SK-N-SH (cell line): ENCODE measurements at regions not wholly inside any gene's neighbourhood (a gene's known extent, or its start where the extent isn't known, plus 50 kb on each side); places are given as distances from the start of the nearest gene placed in this dataset.

ENCODE experiments used
- CTCF ChIA-PET: fragments of 300-600, 350-600 bp; formaldehyde crosslinking; extraction: SDS; loops from one replicate; lab custom pipeline; 2021; lab: Yijun Ruan, JAX
- POLR2A ChIA-PET: fragments of 350-600 bp; sonication (Branson Sonifier 250); formaldehyde crosslinking; extraction: SDS; loops from one replicate; lab custom pipeline; 2020; ENCODE audit warnings: antibody characterized with exemption, inconsistent platforms; lab: Yijun Ruan, JAX
- DNase-seq: peaks from one replicate; pipeline ENCODE4 v3.0.0; 2012
- H2AFZ ChIP-seq: fragments of 200-600 bp; sonication (generic); 2 replicates; pipeline ENCODE4 v1.8.1; 2016; ENCODE audit warnings: antibody characterized with exemption, mild to moderate bottlenecking, low read depth
- H3F3A ChIP-seq: fragments of 200-600 bp; sonication (generic); replicated peaks from 2 replicates; pipeline ENCODE3; 2016; ENCODE audit warnings: antibody characterized with exemption, mild to moderate bottlenecking; ENCODE audit not compliant: insufficient read depth
- H3K27ac ChIP-seq, 2 experiments: fragments of 200-500 bp in 1 of 2; fragments of 200-600 bp in 1 of 2; sonication (Bioruptor generic) in 1 of 2; sonication (generic), shearing (Covaris generic) in 1 of 2; 2 replicates each; pipeline versions ENCODE4 v1.5.1 to v1.6.1; 2014 to 2016; ENCODE audit warnings: low read depth in 2 of 2, inconsistent platforms in 1 of 2, low read length in 1 of 2, mild to moderate bottlenecking in 1 of 2, mixed read lengths in 1 of 2
- H3K27me3 ChIP-seq: fragments of 200-600 bp; sonication (generic), shearing (Covaris generic); 2 replicates; pipeline ENCODE4 v1.6.1; 2016; ENCODE audit warnings: mixed run types; ENCODE audit not compliant: insufficient read depth
- H3K36me3 ChIP-seq, 2 experiments: fragments of 200-500 bp in 1 of 2; fragments of 200-600 bp in 1 of 2; sonication (Bioruptor generic) in 1 of 2; sonication (generic) in 1 of 2; replicated peaks in 1 of 2; 2 replicates each; pipeline versions ENCODE3 to v1.5.1; 2014 to 2016; ENCODE audit warnings: low read length in 1 of 2, mild to moderate bottlenecking in 1 of 2; ENCODE audit not compliant: insufficient read depth in 2 of 2, control insufficient read depth in 1 of 2
- H3K4me1 ChIP-seq, 2 experiments: fragments of 200-500 bp in 1 of 2; fragments of 200-600 bp in 1 of 2; sonication (Bioruptor generic) in 1 of 2; sonication (generic), shearing (Covaris generic) in 1 of 2; 2 replicates each; pipeline versions ENCODE4 v1.5.1 to v1.6.1; 2014 to 2016; ENCODE audit warnings: low read depth in 1 of 2, low read length in 1 of 2, mixed run types in 1 of 2; ENCODE audit not compliant: insufficient read depth in 2 of 2, control insufficient read depth in 1 of 2
- H3K4me2 ChIP-seq: fragments of 200-600 bp; sonication (generic), shearing (Covaris generic); 2 replicates; pipeline ENCODE4 v1.6.1; 2017; ENCODE audit warnings: mixed run types
- H3K4me3 ChIP-seq, 2 experiments: fragments of 200-500 bp in 1 of 2; fragments of 200-600 bp in 1 of 2; sonication (Bioruptor generic) in 1 of 2; sonication (generic), shearing (Covaris generic) in 1 of 2; 2 replicates each; pipeline versions ENCODE4 v1.5.1 to v1.8.1; 2014 to 2016; ENCODE audit warnings: low read depth in 2 of 2, inconsistent platforms in 1 of 2, low read length in 1 of 2, mild to moderate bottlenecking in 1 of 2, mixed read lengths in 1 of 2, moderate library complexity in 1 of 2
- H3K79me2 ChIP-seq: fragments of 200-600 bp; sonication (generic); 2 replicates; pipeline ENCODE4 v1.8.1; 2017; ENCODE audit warnings: mild to moderate bottlenecking; ENCODE audit not compliant: insufficient read depth
- H3K9ac ChIP-seq: fragments of 200-600 bp; sonication (generic); 2 replicates; pipeline ENCODE4 v1.6.1; 2017; ENCODE audit warnings: mixed run types
- H3K9me2 ChIP-seq: fragments of 200-600 bp; sonication (generic); 2 replicates; pipeline ENCODE4 v1.6.1; 2017; ENCODE audit warnings: mixed run types
- H3K9me3 ChIP-seq: fragments of 200-600 bp; sonication (generic); 2 replicates; pipeline ENCODE4 v1.6.1; 2017; ENCODE audit warnings: mixed run types, mild to moderate bottlenecking, moderate library complexity
- H4K20me1 ChIP-seq: fragments of 200-600 bp; sonication (generic); 2 replicates; pipeline ENCODE4 v1.6.1; 2017; ENCODE audit warnings: mild to moderate bottlenecking, mixed run types; ENCODE audit not compliant: insufficient read depth
- CHD2 ChIP-seq: fragments of 150-350 bp; IDR thresholded peaks from 2 replicates; pipeline ENCODE4 v1.6.1; 2018; ENCODE audit warnings: low read length; ENCODE audit not compliant: partially characterized antibody
- ELF1 ChIP-seq: IDR thresholded peaks from 2 replicates; pipeline ENCODE4 v1.4.0; 2012
- EP300 ChIP-seq, 2 experiments: IDR thresholded peaks; 2 replicates each; pipeline versions ENCODE4 v1.4.0 to v1.6.1; 2012; ENCODE audit warnings: borderline replicate concordance in 1 of 2, low read depth in 1 of 2, low read length in 1 of 2
- EZH2phosphoT487 ChIP-seq: fragments of 200-600 bp; sonication (generic); IDR thresholded peaks from 2 replicates; pipeline ENCODE4 v1.6.1; 2017; ENCODE audit warnings: low read depth, mixed run types, mild to moderate bottlenecking, antibody characterized with exemption, moderate library complexity, borderline replicate concordance
- GABPA ChIP-seq: IDR thresholded peaks from 2 replicates; pipeline ENCODE4 v1.4.0; 2012; ENCODE audit warnings: low read depth, mild to moderate bottlenecking
- GATA2 ChIP-seq: sonication (generic); formaldehyde crosslinking; IDR thresholded peaks from 2 replicates; pipeline ENCODE4 v1.5.0; 2020; ENCODE audit warnings: mild to moderate bottlenecking, missing genetic modification reagents
- JUND ChIP-seq: IDR thresholded peaks from 2 replicates; pipeline ENCODE4 v1.4.0; 2012
- MXI1 ChIP-seq: IDR thresholded peaks from 2 replicates; pipeline ENCODE4 v1.6.1; 2012; ENCODE audit warnings: mild to moderate bottlenecking, low read depth, low read length, improper control_type of control experiment
- NRF1 ChIP-seq: IDR thresholded peaks from 2 replicates; pipeline ENCODE4 v1.6.1; 2012; ENCODE audit warnings: low read depth, mild to moderate bottlenecking, low read length
- RAD21 ChIP-seq: IDR thresholded peaks from 2 replicates; pipeline ENCODE4 v1.6.1; 2012; ENCODE audit warnings: mild to moderate bottlenecking, low read length
- RCOR1 ChIP-seq: fragments of 150-350 bp; IDR thresholded peaks from 2 replicates; pipeline ENCODE4 v1.6.1; 2017; ENCODE audit warnings: antibody characterized with exemption, low read length
- RXRA ChIP-seq: IDR thresholded peaks from 2 replicates; pipeline ENCODE4 v1.4.0; 2012; ENCODE audit warnings: low read depth, mild to moderate bottlenecking, borderline replicate concordance
- SIN3A ChIP-seq: IDR thresholded peaks from 2 replicates; pipeline ENCODE4 v1.6.1; 2012; ENCODE audit warnings: low read depth, mild to moderate bottlenecking, low read length, moderate library complexity, borderline replicate concordance
- SMC3 ChIP-seq: IDR thresholded peaks from 2 replicates; pipeline ENCODE4 v1.6.1; 2012; ENCODE audit warnings: low read depth, low read length, improper control_type of control experiment
- TAF1 ChIP-seq: IDR thresholded peaks from 2 replicates; pipeline ENCODE4 v1.6.1; 2012; ENCODE audit warnings: low read depth, mild to moderate bottlenecking, low read length, moderate library complexity, borderline replicate concordance
- TCF12 ChIP-seq: IDR thresholded peaks from 2 replicates; pipeline ENCODE4 v1.4.0; 2012
- TEAD4 ChIP-seq: IDR thresholded peaks from 2 replicates; pipeline ENCODE4 v1.4.0; 2012; ENCODE audit warnings: mild to moderate bottlenecking, borderline replicate concordance; ENCODE audit not compliant: insufficient read depth
- WGBS: methylation state at CpG from one replicate; pipeline ENCODE4 v1.1.6; 2017; ENCODE audit warnings: low lambda C conversion rate; 5-methylcytosine and 5-hydroxymethylcytosine counted together
- TF ChIP-seq, protein P1 (sequence below): fragments of 200-600 bp; sonication (generic); IDR thresholded peaks from 2 replicates; pipeline ENCODE4 v1.6.1; 2017; ENCODE audit warnings: antibody characterized with exemption, mild to moderate bottlenecking, moderate library complexity
- TF ChIP-seq, protein P2 (sequence below): IDR thresholded peaks from 2 replicates; pipeline ENCODE4 v1.4.0; 2012; ENCODE audit warnings: low read depth
- TF ChIP-seq, protein P3 (sequence below): IDR thresholded peaks from 2 replicates; pipeline ENCODE4 v1.4.0; 2012; ENCODE audit warnings: low read depth, borderline replicate concordance
- TF ChIP-seq, protein P4 (sequence below): IDR thresholded peaks from 2 replicates; pipeline ENCODE4 v1.4.0; 2012; ENCODE audit warnings: low read depth, borderline replicate concordance
- TF ChIP-seq, protein P5 (sequence below): fragments of 150-350 bp; IDR thresholded peaks from 2 replicates; pipeline ENCODE4 v1.6.1; 2017; ENCODE audit warnings: antibody characterized with exemption, low read length, low read depth, borderline replicate concordance

DNA sequence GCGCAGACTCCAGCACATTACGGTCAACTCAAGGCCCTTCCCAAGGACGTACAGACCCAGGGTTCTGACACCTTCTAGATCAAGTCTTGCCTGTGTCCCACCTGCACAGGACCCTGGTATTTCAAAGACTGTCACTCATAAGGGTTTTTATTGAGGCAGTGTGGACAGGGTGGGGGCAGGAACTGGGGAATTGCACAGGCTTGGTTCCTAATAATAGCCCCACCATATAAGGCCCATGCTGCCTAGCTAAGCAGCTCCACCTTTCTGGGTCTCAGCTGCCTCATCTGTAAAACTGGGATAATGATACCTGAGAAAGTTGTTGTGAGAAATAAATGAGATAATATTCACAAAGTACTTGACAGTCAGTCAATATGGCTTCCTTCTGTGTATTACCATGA, 55.3 kb upstream of the PUM1 start:
- Histone ChIP-seq H3K27me3 (no peaks in the 10 kb centered on the region), H3F3A (no peaks in the 10 kb centered on the region), H3K79me2 (no peaks in the 10 kb centered on the region), H2AFZ (no peak overlapping the region), H3K9me3 (no peaks in the 10 kb centered on the region), H3K4me1 (peaks cover 0 to 3% of the 10 kb centered on the region in 2 experiments; a peak in 1 of 4 replicates), H3K4me3 (no peak overlapping the region), H3K4me2 (no peak overlapping the region), H3K9ac (no peak overlapping the region), H3K9me2 (no peaks in the 10 kb centered on the region), H3K36me3 (no peaks in the 10 kb centered on the region), H4K20me1 (no peaks in the 10 kb centered on the region), H3K27ac (no peak overlapping the region)
- WGBS: 79% methylated on average over 3 of the region's 3 CpGs
- no peak for TF ChIP-seq GABPA
- no peak for TF ChIP-seq SIN3A
- no peak for TF ChIP-seq RCOR1
- no peak for TF ChIP-seq NRF1
- TF ChIP-seq, protein P1, sequence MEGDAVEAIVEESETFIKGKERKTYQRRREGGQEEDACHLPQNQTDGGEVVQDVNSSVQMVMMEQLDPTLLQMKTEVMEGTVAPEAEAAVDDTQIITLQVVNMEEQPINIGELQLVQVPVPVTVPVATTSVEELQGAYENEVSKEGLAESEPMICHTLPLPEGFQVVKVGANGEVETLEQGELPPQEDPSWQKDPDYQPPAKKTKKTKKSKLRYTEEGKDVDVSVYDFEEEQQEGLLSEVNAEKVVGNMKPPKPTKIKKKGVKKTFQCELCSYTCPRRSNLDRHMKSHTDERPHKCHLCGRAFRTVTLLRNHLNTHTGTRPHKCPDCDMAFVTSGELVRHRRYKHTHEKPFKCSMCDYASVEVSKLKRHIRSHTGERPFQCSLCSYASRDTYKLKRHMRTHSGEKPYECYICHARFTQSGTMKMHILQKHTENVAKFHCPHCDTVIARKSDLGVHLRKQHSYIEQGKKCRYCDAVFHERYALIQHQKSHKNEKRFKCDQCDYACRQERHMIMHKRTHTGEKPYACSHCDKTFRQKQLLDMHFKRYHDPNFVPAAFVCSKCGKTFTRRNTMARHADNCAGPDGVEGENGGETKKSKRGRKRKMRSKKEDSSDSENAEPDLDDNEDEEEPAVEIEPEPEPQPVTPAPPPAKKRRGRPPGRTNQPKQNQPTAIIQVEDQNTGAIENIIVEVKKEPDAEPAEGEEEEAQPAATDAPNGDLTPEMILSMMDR: no peak
- TF ChIP-seq TAF1: no peak
- no peak for TF ChIP-seq ELF1
- TF ChIP-seq RAD21: no peak
- TF ChIP-seq CHD2: no peak
- TF ChIP-seq MXI1: no peak
- no peak for TF ChIP-seq RXRA
- no peak for TF ChIP-seq EP300 (IDR thresholded peaks at IDR 0.05; ENCODE audit: borderline replicate concordance in 1 of 2, low read depth in 1 of 2, low read length in 1 of 2)
- TF ChIP-seq, protein P2, sequence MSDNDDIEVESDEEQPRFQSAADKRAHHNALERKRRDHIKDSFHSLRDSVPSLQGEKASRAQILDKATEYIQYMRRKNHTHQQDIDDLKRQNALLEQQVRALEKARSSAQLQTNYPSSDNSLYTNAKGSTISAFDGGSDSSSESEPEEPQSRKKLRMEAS: no peak
- TF ChIP-seq, protein P3, sequence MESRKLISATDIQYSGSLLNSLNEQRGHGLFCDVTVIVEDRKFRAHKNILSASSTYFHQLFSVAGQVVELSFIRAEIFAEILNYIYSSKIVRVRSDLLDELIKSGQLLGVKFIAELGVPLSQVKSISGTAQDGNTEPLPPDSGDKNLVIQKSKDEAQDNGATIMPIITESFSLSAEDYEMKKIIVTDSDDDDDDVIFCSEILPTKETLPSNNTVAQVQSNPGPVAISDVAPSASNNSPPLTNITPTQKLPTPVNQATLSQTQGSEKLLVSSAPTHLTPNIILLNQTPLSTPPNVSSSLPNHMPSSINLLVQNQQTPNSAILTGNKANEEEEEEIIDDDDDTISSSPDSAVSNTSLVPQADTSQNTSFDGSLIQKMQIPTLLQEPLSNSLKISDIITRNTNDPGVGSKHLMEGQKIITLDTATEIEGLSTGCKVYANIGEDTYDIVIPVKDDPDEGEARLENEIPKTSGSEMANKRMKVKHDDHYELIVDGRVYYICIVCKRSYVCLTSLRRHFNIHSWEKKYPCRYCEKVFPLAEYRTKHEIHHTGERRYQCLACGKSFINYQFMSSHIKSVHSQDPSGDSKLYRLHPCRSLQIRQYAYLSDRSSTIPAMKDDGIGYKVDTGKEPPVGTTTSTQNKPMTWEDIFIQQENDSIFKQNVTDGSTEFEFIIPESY: no peak
- POLR2A ChIA-PET: no interaction called here
- CTCF ChIA-PET: no interaction called here
- no peak for DNase-seq

DNA sequence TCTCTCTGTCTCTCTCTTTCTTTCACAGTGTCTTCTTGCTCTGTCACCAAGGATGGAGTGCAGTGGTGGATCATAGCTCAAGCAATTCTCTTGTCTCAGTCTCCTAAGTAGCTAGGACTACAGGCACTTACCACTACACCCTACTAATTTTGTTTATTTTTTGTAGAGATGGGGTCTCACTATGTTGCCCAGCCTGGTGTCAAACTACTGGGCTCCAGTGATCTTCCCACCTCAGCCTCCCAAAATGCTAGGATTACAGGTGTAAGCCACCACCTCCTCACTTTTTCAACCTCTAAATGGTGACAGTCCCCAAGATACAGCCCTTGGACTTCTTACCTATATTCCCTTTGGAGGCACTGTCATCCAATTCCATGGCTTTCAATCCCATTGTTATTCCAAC, 50.5 kb upstream of the PUM1 start:
- no peak overlapping the region for H3K9ac ChIP-seq
- DNase-seq: no peak
- no peaks in the 10 kb centered on the region for H3F3A ChIP-seq
- no peak overlapping the region for H2AFZ ChIP-seq
- H3K4me1 ChIP-seq: no peaks in the 10 kb centered on the region
- no peaks in the 10 kb centered on the region for H4K20me1 ChIP-seq
- no peaks in the 10 kb centered on the region for H3K9me2 ChIP-seq
- no peaks in the 10 kb centered on the region for H3K79me2 ChIP-seq
- no peak overlapping the region for H3K27ac ChIP-seq
- ChIA-PET POLR2A (interaction anchor here (0.6 kb wide), 1 partner anchor 11 kb away, joined by 3 read pairs; no protein-coding TSS in a partner anchor), CTCF (interaction anchor here (1.1 kb wide), 1 partner anchor 8 kb away, joined by 3 read pairs; no protein-coding TSS in a partner anchor)
- no peaks in the 10 kb centered on the region for H3K9me3 ChIP-seq
- H3K4me3 ChIP-seq: no peak overlapping the region
- no peaks in the 10 kb centered on the region for H3K27me3 ChIP-seq
- no peak overlapping the region for H3K4me2 ChIP-seq
- no peaks in the 10 kb centered on the region for H3K36me3 ChIP-seq
- TF ChIP-seq TCF12 (no peak), SMC3 (no peak), SIN3A (no peak), EZH2phosphoT487 (no peak), JUND (no peak), NRF1 (no peak), GATA2 (no peak), EP300 (IDR thresholded peaks at IDR 0.05; ENCODE audit: borderline replicate concordance in 1 of 2, low read depth in 1 of 2, low read length in 1 of 2) (no peak), ELF1 (no peak), MXI1 (no peak), RXRA (no peak), CHD2 (no peak), GABPA (no peak), TEAD4 (no peak)
- TF ChIP-seq, protein P4, sequence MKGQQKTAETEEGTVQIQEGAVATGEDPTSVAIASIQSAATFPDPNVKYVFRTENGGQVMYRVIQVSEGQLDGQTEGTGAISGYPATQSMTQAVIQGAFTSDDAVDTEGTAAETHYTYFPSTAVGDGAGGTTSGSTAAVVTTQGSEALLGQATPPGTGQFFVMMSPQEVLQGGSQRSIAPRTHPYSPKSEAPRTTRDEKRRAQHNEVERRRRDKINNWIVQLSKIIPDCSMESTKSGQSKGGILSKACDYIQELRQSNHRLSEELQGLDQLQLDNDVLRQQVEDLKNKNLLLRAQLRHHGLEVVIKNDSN: no peak
- TF ChIP-seq, protein P5, sequence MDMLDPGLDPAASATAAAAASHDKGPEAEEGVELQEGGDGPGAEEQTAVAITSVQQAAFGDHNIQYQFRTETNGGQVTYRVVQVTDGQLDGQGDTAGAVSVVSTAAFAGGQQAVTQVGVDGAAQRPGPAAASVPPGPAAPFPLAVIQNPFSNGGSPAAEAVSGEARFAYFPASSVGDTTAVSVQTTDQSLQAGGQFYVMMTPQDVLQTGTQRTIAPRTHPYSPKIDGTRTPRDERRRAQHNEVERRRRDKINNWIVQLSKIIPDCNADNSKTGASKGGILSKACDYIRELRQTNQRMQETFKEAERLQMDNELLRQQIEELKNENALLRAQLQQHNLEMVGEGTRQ: no peak
